ENCODE measurements at regions not wholly inside any gene's neighbourhood (a gene's known extent, or its start where the extent isn't known, plus 50 kb on each side); places are given as distances from the start of the nearest gene placed in this dataset.

DNA sequence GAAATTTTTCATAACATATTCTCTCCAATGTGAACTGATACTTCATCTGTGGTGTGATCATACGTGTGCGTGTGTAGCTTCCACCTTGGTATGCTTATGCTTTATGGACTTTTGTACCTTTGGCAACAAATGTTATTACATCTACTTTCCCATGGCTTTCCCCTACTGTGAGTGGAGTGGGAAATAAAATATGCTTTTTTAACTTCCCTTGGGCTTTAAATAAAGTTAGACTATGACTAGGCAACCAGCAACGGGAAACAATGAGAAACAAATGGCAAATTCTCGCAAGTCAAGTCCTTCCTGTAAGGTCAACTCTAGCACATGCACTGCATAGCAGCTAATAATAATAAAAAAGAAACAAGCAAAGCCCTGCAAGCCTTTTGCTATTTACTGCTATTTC lies 205.0 kb upstream of the PDE5A start:
- Mint-ChIP-seq H3K36me3 (no peaks in the 10 kb centered on the region), H3K4me3 (no peak overlapping the region), H3K9me3 (no peaks in the 10 kb centered on the region), H3K4me1 (no peaks in the 10 kb centered on the region), H3K27ac (no peak overlapping the region), H3K27me3 (no peaks in the 10 kb centered on the region)
- no peak for ATAC-seq (ENCODE audit: low read depth)
- DNase-seq: no peak
- POLR2A ChIA-PET: no interaction called here

DNA sequence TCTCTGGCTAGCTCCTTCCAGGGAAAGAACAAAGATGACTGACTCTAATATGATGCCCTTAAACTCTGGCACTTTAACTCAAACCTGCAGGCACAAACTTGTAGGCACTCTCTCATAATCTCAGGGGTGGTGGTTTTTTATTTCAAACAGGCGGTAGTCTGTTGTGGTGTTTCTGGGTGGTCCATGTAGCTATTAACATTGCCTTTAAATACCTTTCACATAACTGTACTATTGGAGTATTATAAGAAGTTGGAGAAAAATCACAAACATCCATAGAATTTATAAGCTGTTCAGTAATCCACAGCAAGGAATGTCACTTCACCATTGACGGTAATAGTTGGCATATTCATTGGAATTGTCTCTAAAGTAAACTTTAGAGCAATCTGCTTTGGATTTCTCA lies 204.2 kb upstream of the PDE5A start:
- Mint-ChIP-seq H3K9me3 (peaks cover 2% of the 10 kb centered on the region), H3K4me1 (no peaks in the 10 kb centered on the region)
- POLR2A ChIA-PET: no interaction called here

DNA sequence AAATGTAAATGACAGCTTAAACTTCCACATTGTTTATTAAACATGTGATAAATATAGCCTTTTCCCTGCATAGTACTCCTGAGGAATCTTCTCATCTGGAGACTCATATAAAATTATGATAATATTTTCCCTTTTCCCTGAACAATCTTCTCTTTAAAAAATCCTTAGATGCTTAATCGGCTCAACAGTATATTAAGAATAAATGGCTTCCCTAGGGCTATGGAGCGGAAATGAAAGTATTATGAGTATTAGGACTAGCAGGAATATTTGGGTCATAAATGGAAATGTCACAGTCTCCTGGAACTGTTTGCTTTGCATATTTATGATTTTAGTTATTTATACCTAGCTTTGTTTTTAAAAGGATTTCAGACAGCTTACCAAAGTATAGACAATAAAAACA lies 200.7 kb upstream of the PDE5A start:
- Mint-ChIP-seq H3K9me3 (peaks cover 2% of the 10 kb centered on the region), H3K4me3 (no peak overlapping the region), H3K36me3 (no peaks in the 10 kb centered on the region), H3K27me3 (no peaks in the 10 kb centered on the region), H3K4me1 (no peaks in the 10 kb centered on the region), H3K27ac (no peak overlapping the region)
- POLR2A ChIA-PET: no interaction called here
- ATAC-seq (ENCODE audit: low read depth): no peak
- DNase-seq: no peak

More for the DNA sequence above, 204.2 kb upstream of the PDE5A start:
- DNase-seq (no peak), ATAC-seq (ENCODE audit: low read depth) (no peak)
- no peak overlapping the region for H3K27ac Mint-ChIP-seq
- no peak overlapping the region for H3K4me3 Mint-ChIP-seq
- H3K36me3 Mint-ChIP-seq: no peaks in the 10 kb centered on the region
- H3K27me3 Mint-ChIP-seq: no peaks in the 10 kb centered on the region

DNA sequence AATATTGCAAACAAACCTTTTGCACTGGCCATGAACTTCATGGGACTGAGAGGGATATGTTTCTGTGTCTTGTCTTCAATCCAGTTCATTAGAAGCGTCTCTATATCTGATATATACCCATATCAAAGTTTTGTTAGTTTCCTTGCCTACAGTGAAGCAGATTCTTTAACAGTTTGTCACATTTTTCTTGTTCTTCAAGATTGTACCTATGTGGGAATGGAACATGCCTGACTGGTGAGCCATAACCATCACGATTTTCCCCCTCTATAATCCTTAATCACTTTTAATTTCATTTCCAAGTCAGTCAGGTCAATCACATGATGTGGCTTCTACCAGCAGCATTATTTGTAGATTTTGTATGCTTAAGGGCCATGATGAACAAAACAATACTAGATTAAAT lies 197.1 kb upstream of the PDE5A start:
- H3K27ac Mint-ChIP-seq: no peak overlapping the region
- no peak overlapping the region for H3K4me3 Mint-ChIP-seq
- POLR2A ChIA-PET: no interaction called here
- DNase-seq (no peak), ATAC-seq (ENCODE audit: low read depth) (no peak)
- no peaks in the 10 kb centered on the region for H3K27me3 Mint-ChIP-seq
- peaks cover 2% of the 10 kb centered on the region for H3K9me3 Mint-ChIP-seq
- H3K4me1 Mint-ChIP-seq: no peaks in the 10 kb centered on the region
- no peaks in the 10 kb centered on the region for H3K36me3 Mint-ChIP-seq

DNA sequence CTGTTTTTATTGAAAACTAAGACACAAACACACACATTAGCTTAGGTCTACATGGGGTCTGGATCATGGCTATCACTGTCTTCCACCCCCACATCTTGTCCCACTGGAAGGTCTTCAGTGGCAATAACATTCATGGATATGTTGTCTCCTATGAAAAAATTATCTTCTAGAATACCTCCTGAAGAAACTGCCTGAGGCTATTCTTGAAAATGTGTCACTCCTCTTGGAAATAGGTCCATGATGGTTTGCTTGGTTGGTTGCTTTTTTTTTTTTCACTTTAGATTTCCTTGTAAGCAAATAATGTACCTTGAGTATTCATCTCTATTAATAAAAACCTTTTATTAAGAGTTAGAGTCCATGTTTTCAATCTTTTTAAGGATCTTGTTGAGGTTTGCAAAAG lies 195.3 kb upstream of the PDE5A start:
- no peak overlapping the region for H3K27ac Mint-ChIP-seq
- no peaks in the 10 kb centered on the region for H3K4me1 Mint-ChIP-seq
- H3K36me3 Mint-ChIP-seq: no peaks in the 10 kb centered on the region
- no peaks in the 10 kb centered on the region for H3K27me3 Mint-ChIP-seq
- peaks cover 2% of the 10 kb centered on the region for H3K9me3 Mint-ChIP-seq
- ATAC-seq (ENCODE audit: low read depth) (no peak), DNase-seq (no peak)
- no peak overlapping the region for H3K4me3 Mint-ChIP-seq
- POLR2A ChIA-PET: no interaction called here

DNA sequence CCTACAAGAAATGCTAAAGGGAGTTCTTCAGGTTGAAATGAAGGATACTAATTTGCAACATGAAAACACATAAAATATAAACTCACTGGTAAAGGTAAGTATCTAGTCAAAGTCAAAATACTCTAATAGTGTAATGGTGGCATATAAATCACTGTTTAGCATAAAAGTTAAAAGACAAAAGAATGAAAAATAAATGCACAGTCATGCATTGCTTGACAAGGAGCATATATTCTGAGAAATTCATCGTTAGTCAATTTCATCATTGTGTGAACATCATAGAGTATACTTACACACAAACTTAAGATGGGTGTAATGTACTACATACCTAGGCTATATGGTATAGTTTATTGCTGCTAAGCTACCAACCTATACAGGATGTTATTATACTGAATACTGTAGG lies 194.4 kb upstream of the PDE5A start:
- H3K27ac Mint-ChIP-seq: no peak overlapping the region
- ATAC-seq (ENCODE audit: low read depth) (no peak), DNase-seq (no peak)
- no peaks in the 10 kb centered on the region for H3K27me3 Mint-ChIP-seq
- no peak overlapping the region for H3K4me3 Mint-ChIP-seq
- peaks cover under 1% of the 10 kb centered on the region for H3K9me3 Mint-ChIP-seq
- no peaks in the 10 kb centered on the region for H3K36me3 Mint-ChIP-seq
- no peaks in the 10 kb centered on the region for H3K4me1 Mint-ChIP-seq
- POLR2A ChIA-PET: no interaction called here

DNA sequence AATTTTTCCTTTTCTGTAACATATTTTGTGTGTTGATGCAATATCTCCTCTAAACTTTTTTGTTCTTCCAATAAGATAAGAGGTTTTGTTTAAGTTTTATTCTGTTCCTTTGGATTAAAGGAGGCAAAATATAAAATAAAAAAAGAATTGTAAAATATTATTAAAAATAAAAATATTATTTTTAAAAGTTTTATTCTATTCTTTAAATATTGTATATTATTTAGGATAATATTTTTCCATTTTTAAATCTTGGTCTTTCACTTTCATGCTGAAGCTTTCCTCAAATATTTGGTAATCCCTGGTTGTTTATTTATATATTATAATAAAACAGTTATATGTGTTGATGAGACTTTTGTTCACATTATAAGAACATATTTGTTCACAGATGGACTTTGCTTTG lies 187.9 kb upstream of the PDE5A start:
- no peak for ATAC-seq (ENCODE audit: low read depth)
- POLR2A ChIA-PET: no interaction called here
- H3K36me3 Mint-ChIP-seq: no peaks in the 10 kb centered on the region

DNA sequence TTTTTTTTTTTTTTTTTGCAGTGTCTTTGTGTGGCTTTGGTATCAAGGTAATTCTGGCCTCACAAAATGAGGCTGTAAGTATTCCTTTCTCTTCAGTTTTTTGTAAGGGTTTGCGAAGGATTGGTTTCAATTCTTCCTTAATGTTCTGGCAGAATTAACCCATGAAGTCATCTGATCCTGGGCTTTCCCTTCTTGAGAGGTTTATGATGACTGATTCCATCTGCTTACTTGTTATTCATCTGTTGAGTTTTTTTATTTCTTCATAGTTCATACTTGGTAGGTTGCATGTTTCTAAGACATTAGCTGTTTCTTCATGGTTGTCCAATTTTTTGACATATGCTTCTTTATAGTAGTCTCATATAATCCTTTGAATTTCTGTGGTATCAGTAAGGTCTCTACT lies 181.4 kb upstream of the PDE5A start:
- Mint-ChIP-seq H3K4me1 (no peaks in the 10 kb centered on the region), H3K9me3 (no peaks in the 10 kb centered on the region), H3K4me3 (no peak overlapping the region), H3K27me3 (no peaks in the 10 kb centered on the region), H3K36me3 (no peaks in the 10 kb centered on the region), H3K27ac (no peak overlapping the region)
- POLR2A ChIA-PET: no interaction called here
- DNase-seq (no peak), ATAC-seq (ENCODE audit: low read depth) (no peak)

More for the DNA sequence above, 187.9 kb upstream of the PDE5A start:
- Mint-ChIP-seq H3K9me3 (no peaks in the 10 kb centered on the region), H3K27ac (no peak overlapping the region), H3K4me1 (no peaks in the 10 kb centered on the region), H3K27me3 (no peaks in the 10 kb centered on the region), H3K4me3 (no peak overlapping the region)
- DNase-seq: no peak

DNA sequence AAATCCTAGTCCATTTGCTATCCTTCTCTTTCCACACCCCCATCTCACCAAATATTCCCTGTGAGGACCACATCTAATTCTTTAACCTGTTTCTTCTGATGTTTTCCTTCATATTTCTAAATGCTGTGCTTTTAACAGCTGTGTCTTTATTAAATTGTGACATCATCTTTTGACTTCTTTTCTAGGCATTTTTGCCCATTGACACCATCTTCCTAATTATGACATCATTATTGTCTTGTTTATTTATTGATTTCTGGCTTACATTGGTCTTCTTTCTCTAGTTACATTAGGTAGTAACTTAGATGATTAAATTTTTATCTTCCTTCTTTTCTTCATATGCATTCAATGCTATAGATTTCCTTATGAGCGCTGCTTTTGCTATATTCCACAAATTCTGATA lies 175.8 kb upstream of the PDE5A start:
- Mint-ChIP-seq H3K27me3 (no peaks in the 10 kb centered on the region), H3K4me3 (no peak overlapping the region), H3K9me3 (no peaks in the 10 kb centered on the region), H3K36me3 (no peaks in the 10 kb centered on the region), H3K27ac (no peak overlapping the region), H3K4me1 (no peaks in the 10 kb centered on the region)
- POLR2A ChIA-PET: no interaction called here
- no peak for ATAC-seq (ENCODE audit: low read depth)
- DNase-seq: no peak

DNA sequence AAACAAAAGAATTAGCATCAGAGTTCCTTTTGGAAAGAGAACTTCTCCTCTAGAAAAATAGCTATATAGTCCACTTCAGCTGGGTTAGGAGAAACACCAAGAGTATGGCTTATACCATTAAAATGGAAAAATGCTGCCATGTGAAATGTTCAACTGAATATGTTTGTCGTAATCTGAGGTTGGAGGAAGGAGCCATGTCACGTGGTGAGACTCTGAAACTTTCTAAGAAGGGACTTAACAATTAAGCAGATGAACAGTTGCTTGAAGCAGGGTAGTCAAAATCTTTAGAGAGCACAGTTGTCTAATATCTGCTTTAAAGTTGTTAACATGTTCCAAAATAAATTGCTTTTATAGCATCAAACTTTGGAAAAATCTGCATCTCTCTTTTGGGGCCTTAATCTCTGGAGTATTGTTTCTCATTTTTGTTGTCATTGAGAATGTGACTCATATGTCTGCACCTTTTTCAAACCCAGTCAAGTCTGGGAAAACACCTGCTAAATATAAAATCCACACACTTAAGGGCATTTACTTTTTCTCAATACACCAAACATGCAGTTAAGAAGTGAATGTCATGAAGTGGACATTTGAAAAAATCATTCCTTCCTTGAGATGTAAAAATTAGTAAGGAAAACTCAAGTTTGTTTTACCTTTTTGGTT lies 168.8 kb upstream of the PDE5A start:
- no peaks in the 10 kb centered on the region for H3K4me1 Mint-ChIP-seq
- DNase-seq (no peak), ATAC-seq (ENCODE audit: low read depth) (no peak)
- no peaks in the 10 kb centered on the region for H3K36me3 Mint-ChIP-seq
- POLR2A ChIA-PET: no interaction called here
- no peak overlapping the region for H3K4me3 Mint-ChIP-seq
- H3K27ac Mint-ChIP-seq: no peak overlapping the region
- no peaks in the 10 kb centered on the region for H3K9me3 Mint-ChIP-seq
- no peaks in the 10 kb centered on the region for H3K27me3 Mint-ChIP-seq

DNA sequence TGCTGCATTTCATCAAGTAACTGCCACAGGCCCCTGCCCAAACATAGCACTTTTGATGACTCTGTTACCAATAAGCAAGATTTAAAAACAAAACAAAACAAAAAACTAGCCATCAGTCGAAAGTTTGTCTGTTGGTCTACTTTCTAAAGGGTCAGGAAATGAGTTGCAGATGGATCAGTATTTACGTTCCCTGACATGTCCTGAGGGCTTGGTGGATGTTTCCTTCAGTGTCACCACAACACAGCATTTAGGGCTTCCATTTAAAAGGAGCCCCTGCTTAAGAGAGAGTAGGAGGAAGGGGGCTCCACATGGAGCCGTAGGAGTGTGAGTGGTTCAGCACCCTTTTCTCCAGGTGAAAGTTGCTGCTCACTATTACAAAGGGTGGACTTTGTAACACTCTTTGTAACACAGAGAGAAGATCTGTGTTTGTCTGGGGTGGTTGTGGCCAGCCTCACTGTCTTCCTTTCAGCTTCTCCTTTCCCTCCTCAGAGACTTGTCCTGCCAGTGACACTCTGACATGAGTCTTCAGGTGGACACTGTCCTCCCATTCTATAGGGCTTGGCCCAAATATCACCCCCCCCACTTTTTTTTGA lies 167.5 kb upstream of the PDE5A start:
- no peaks in the 10 kb centered on the region for H3K27me3 Mint-ChIP-seq
- DNase-seq (no peak), ATAC-seq (ENCODE audit: low read depth) (no peak)
- POLR2A ChIA-PET: no interaction called here
- H3K4me3 Mint-ChIP-seq: no peak overlapping the region
- H3K27ac Mint-ChIP-seq: no peak overlapping the region
- no peaks in the 10 kb centered on the region for H3K9me3 Mint-ChIP-seq
- H3K4me1 Mint-ChIP-seq: no peaks in the 10 kb centered on the region
- no peaks in the 10 kb centered on the region for H3K36me3 Mint-ChIP-seq

DNA sequence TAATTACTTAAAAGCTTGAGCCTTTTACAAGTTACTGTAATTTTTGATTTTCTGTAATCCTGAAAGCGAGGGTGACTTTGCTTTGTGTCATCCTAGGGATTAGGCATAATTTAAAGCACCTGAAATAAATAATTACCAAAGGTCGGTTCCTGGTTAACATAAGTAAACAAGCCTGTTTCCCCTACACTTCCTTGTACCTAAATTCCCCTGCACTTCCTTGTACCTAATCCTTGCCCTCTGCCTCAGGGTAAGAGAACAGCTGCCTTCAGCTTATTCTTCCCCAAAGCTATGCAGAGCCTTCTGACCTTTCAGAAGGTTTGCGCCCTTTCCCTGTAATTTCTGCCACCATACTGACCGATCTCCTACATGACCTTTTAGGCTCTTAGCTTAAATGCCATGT lies 166.1 kb upstream of the PDE5A start:
- POLR2A ChIA-PET: no interaction called here
- no peaks in the 10 kb centered on the region for H3K4me1 Mint-ChIP-seq
- H3K27ac Mint-ChIP-seq: no peak overlapping the region
- DNase-seq (no peak), ATAC-seq (ENCODE audit: low read depth) (no peak)
- H3K4me3 Mint-ChIP-seq: no peak overlapping the region
- H3K9me3 Mint-ChIP-seq: no peaks in the 10 kb centered on the region
- H3K27me3 Mint-ChIP-seq: no peaks in the 10 kb centered on the region
- H3K36me3 Mint-ChIP-seq: no peaks in the 10 kb centered on the region

DNA sequence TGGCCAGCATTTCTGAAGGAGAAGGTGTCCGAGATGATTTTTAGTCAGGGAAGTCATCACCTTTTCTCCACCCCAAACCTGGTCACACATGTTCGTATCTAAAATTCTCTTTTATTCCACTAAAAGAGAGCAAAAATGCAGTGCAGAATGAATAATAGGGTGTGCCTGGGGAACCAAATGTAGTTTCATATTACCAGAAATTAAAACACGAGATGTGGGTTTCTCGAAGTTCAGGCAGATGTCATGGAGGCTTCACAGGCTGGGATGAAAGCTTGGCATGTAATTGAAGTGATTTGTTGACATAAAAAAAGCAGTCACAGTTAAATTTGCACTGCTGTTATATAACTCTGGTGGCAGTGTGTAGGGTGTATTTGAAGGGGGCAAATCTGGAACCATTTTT lies 165.5 kb upstream of the PDE5A start:
- H3K27me3 Mint-ChIP-seq: no peaks in the 10 kb centered on the region

DNA sequence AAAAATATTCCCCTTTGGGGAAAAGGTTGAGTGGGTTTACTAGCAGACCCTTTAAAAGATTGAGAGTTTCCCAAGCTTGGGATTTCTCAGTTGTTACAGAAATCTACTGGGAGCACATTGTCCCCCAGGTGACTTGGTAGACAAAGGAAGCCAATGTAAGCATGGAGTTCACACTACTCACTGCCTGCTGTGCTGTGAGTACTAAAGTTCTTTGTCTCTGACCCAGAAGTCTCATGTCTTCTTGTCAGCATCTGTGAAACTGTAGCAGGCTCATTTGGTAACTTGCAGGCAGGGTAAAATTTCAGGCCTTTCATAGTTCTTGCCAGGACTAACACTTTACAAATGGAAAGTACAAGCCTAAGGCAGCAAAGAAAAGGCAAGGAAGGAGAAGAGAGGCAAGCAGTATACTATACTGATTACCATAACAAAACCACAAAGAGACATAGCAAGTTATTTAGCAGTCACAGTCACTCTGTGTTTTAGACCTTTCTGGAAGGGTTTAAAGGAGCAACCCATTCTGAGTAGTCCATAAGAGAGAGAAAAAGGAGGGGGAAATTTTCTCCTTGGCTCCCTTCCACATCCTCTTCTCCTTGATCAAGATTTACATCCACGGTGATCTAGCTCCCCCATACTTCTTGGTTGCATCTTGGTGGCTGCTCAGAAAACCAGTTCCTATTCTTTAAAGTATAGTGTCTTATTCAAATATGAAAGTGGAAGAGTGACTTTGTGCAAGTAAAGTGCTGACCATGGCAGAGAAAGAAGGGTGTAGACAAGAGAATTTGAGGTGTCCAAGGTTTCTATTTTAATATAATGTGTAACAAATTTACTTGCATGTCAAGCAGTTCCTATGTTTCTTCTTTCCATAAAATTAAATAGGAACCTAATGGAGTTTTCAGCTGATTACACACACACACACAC lies 160.0 kb upstream of the PDE5A start:
- POLR2A ChIA-PET: no interaction called here
- Mint-ChIP-seq H3K36me3 (no peaks in the 10 kb centered on the region), H3K4me3 (no peak overlapping the region), H3K27ac (no peak overlapping the region), H3K27me3 (peaks cover 2% of the 10 kb centered on the region), H3K4me1 (no peaks in the 10 kb centered on the region), H3K9me3 (no peaks in the 10 kb centered on the region)
- DNase-seq (no peak), ATAC-seq (ENCODE audit: low read depth) (no peak)

More for the DNA sequence above, 165.5 kb upstream of the PDE5A start:
- Mint-ChIP-seq H3K27ac (no peak overlapping the region), H3K4me1 (no peaks in the 10 kb centered on the region), H3K9me3 (no peaks in the 10 kb centered on the region), H3K36me3 (no peaks in the 10 kb centered on the region), H3K4me3 (no peak overlapping the region)
- DNase-seq (no peak), ATAC-seq (ENCODE audit: low read depth) (no peak)
- POLR2A ChIA-PET: no interaction called here

Measured in activated naive CD8-positive, alpha-beta T cell treated with anti-CD3 and anti-CD28 coated beads, Interleukin-2, amount 10 ng/mL, durations not matched to agents 7 days and 5 days (primary cell).